GM23338 (cell line): ENCODE measurements at regions not wholly inside any gene's neighbourhood (a gene's known extent, or its start where the extent isn't known, plus 50 kb on each side); places are given as distances from the start of the nearest gene placed in this dataset.

ENCODE experiments used
- CREB1 ChIP-seq: fragments of 250-450 bp; sonication (Bioruptor Pico); IDR thresholded peaks from 2 replicates; pipeline ENCODE4 v1.5.0; 2020; ENCODE audit warnings: low read depth, mild to moderate bottlenecking, moderate library complexity
- EZH2 ChIP-seq: fragments of 200-600 bp; sonication (generic); IDR thresholded peaks from one replicate; pipeline ENCODE4 v1.8.0; 2017; ENCODE audit warnings: antibody characterized with exemption, mild to moderate bottlenecking, low read depth; ENCODE audit not compliant: unreplicated experiment
- EZH2phosphoT487 ChIP-seq: fragments of 200-600 bp; sonication (generic); IDR thresholded peaks from one replicate; pipeline ENCODE4 v1.8.1; 2018; ENCODE audit warnings: antibody characterized with exemption; ENCODE audit not compliant: unreplicated experiment
- JUNB ChIP-seq: IDR thresholded peaks from one replicate; pipeline ENCODE4 v1.6.1; 2016; ENCODE audit warnings: antibody characterized with exemption; ENCODE audit not compliant: unreplicated experiment
- POLR2AphosphoS5 ChIP-seq: IDR thresholded peaks from 2 replicates; pipeline ENCODE4 v1.6.1; 2016; ENCODE audit warnings: antibody characterized with exemption, low read depth
- STAT1 ChIP-seq: IDR thresholded peaks from one replicate; pipeline ENCODE4 v1.6.1; 2016; ENCODE audit warnings: antibody characterized with exemption; ENCODE audit not compliant: unreplicated experiment
- ZNF114 ChIP-seq: fragments of 250-450 bp; sonication (Bioruptor Pico); IDR thresholded peaks from 2 replicates; pipeline ENCODE4 v1.5.0; 2020; ENCODE audit warnings: mild to moderate bottlenecking, moderate library complexity
- ZNF331 ChIP-seq: fragments of 250-450 bp; sonication (Bioruptor Pico); IDR thresholded peaks from 2 replicates; pipeline ENCODE4 v1.5.0; 2020; ENCODE audit warnings: low read depth, mild to moderate bottlenecking, moderate library complexity
- TF ChIP-seq, protein P1 (sequence below), 2 experiments: fragments of 200-600 bp in 1 of 2; sonication (generic) in 1 of 2; conservative IDR thresholded peaks; 2 replicates each; pipeline versions ENCODE4 v1.5.1 to v1.6.1; 2016 to 2017; ENCODE audit warnings: antibody characterized with exemption in 2 of 2, low read depth in 2 of 2, mild to moderate bottlenecking in 2 of 2, moderate library complexity in 1 of 2
- TF ChIP-seq, protein P2 (sequence below): IDR thresholded peaks from one replicate; pipeline ENCODE4 v1.6.1; 2018; ENCODE audit warnings: antibody characterized with exemption; ENCODE audit not compliant: unreplicated experiment
- TF ChIP-seq, protein P3 (sequence below): IDR thresholded peaks from 2 replicates; pipeline ENCODE4 v1.6.1; 2016; ENCODE audit warnings: antibody characterized with exemption

DNA sequence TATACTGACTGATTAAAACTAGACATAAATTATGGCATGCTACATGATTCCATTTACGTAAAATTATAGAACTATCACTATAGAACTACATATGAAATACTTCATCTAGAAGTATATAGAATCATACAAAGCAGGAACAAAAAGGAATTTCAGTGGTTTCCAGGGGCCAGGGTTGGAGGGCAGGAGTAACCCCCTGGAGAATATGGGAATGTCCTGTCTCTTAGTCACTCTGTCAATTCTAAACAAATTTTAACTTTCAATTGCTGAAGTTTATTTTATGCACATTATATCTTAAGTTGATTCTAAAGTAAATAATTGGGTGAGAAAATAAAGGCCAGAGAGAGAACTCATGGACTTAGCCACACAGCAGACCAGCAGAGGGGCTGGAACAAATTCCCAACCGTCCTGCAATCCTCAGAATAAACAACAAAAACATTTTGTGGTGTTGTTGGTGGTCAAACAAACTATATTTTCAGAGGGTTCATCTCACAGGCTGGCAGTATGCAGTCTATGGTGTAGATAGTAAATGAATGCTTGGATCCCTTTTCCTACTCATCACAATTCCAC, 476.9 kb upstream of the SLIT2 start:
- TF ChIP-seq, protein P1, sequence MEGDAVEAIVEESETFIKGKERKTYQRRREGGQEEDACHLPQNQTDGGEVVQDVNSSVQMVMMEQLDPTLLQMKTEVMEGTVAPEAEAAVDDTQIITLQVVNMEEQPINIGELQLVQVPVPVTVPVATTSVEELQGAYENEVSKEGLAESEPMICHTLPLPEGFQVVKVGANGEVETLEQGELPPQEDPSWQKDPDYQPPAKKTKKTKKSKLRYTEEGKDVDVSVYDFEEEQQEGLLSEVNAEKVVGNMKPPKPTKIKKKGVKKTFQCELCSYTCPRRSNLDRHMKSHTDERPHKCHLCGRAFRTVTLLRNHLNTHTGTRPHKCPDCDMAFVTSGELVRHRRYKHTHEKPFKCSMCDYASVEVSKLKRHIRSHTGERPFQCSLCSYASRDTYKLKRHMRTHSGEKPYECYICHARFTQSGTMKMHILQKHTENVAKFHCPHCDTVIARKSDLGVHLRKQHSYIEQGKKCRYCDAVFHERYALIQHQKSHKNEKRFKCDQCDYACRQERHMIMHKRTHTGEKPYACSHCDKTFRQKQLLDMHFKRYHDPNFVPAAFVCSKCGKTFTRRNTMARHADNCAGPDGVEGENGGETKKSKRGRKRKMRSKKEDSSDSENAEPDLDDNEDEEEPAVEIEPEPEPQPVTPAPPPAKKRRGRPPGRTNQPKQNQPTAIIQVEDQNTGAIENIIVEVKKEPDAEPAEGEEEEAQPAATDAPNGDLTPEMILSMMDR (conservative IDR thresholded peaks at IDR 0.05; ENCODE audit: low read depth in 2 of 2): no peak
- TF ChIP-seq, protein P2, sequence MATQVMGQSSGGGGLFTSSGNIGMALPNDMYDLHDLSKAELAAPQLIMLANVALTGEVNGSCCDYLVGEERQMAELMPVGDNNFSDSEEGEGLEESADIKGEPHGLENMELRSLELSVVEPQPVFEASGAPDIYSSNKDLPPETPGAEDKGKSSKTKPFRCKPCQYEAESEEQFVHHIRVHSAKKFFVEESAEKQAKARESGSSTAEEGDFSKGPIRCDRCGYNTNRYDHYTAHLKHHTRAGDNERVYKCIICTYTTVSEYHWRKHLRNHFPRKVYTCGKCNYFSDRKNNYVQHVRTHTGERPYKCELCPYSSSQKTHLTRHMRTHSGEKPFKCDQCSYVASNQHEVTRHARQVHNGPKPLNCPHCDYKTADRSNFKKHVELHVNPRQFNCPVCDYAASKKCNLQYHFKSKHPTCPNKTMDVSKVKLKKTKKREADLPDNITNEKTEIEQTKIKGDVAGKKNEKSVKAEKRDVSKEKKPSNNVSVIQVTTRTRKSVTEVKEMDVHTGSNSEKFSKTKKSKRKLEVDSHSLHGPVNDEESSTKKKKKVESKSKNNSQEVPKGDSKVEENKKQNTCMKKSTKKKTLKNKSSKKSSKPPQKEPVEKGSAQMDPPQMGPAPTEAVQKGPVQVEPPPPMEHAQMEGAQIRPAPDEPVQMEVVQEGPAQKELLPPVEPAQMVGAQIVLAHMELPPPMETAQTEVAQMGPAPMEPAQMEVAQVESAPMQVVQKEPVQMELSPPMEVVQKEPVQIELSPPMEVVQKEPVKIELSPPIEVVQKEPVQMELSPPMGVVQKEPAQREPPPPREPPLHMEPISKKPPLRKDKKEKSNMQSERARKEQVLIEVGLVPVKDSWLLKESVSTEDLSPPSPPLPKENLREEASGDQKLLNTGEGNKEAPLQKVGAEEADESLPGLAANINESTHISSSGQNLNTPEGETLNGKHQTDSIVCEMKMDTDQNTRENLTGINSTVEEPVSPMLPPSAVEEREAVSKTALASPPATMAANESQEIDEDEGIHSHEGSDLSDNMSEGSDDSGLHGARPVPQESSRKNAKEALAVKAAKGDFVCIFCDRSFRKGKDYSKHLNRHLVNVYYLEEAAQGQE: no peak
- no peak for TF ChIP-seq EZH2
- no peak for TF ChIP-seq ZNF114
- no peak for TF ChIP-seq POLR2AphosphoS5
- TF ChIP-seq CREB1 (CRISPR knock-in tag): no peak
- TF ChIP-seq STAT1: no peak
- no peak for TF ChIP-seq EZH2phosphoT487
- no peak for TF ChIP-seq ZNF331 (CRISPR knock-in tag)
- TF ChIP-seq JUNB: no peak
- TF ChIP-seq, protein P3, sequence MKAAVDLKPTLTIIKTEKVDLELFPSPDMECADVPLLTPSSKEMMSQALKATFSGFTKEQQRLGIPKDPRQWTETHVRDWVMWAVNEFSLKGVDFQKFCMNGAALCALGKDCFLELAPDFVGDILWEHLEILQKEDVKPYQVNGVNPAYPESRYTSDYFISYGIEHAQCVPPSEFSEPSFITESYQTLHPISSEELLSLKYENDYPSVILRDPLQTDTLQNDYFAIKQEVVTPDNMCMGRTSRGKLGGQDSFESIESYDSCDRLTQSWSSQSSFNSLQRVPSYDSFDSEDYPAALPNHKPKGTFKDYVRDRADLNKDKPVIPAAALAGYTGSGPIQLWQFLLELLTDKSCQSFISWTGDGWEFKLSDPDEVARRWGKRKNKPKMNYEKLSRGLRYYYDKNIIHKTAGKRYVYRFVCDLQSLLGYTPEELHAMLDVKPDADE: no peak
